GM21390 (cell line): ENCODE measurements at regions not wholly inside any gene's neighbourhood (a gene's known extent, or its start where the extent isn't known, plus 50 kb on each side); places are given as distances from the start of the nearest gene placed in this dataset.

ENCODE experiments used
- ATAC-seq: cut with Tn5 transposase; IDR thresholded peaks from one replicate; pipeline ENCODE4 v1.9.1; 2021; ENCODE audit not compliant: unreplicated experiment

DNA sequence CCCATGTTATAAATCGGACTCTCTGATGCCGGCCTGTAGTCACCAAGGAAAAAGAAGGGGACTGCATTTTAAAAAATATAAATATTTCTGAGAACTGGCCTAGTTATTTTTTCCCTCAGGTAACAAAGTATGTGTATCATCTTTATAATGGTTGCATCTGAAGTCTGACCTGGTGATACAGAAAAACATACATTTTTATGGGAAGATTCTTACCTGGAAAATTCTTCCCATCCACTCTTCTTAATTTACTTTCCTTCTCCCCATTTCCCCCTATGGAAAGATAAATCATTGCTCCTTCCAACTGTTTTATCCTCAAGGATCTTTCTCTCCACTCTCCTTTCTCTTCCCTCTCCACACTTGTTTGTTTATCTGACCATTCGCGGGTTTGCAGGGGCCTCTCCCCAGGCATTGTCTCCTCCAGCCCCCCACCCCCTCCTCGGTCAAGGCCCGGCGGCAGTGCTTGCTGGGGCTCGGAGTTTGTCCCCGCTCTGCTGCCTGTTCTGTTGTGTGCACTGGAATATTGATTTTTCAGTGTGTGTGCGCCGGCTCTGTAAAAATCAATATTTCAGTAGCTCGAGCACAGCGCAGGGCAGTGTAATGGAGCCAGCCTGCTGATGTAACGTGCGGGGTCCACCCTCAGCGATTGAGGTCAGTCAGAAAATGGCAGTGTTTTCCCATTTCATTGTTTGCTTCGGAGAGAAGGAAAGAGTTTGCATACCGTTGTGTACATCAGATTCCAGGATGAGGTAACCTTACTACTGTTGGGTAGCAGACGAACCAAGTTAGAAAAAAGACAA, 199.5 kb upstream of the NFE2L3 start:
- ATAC-seq = no peak

DNA sequence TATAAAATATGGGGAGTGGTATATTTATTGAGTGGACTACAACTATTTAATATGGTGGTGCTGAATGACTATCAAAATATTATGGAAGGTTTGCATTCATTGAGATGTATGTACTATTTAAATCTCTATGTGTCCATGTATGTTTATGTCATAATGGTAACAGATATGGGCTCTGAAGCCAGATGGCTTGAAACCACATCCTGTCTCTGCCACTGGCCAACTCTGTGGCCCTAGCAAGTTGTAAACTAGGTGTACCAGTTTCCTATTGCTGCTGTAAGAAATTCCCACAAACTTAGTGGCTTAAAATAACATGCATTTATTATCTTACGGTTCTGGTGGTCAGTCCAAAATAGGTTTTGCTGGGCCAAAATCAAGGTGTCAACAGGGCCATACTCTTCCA, 198.1 kb upstream of the NFE2L3 start:
- ATAC-seq = no peak

DNA sequence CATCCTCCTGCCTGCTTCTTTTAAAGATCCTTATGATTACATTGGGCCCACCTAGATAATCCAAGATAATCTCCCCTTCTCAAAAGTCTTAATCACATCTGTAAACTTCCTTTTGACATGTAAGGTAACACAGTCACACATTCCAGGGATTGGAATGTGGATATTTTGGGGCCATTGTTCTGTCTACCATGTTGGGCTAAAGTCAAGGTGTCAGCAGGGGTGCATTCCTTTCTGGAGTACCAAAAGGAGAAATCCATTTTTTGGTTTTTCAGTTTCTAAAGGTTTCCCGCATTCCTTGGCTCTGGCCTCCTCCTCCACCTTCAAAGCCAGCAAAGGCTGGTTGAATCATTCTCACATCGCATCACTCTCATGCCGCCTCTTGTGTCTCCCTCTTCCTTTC, 197.6 kb upstream of the NFE2L3 start:
- ATAC-seq = no peak

DNA sequence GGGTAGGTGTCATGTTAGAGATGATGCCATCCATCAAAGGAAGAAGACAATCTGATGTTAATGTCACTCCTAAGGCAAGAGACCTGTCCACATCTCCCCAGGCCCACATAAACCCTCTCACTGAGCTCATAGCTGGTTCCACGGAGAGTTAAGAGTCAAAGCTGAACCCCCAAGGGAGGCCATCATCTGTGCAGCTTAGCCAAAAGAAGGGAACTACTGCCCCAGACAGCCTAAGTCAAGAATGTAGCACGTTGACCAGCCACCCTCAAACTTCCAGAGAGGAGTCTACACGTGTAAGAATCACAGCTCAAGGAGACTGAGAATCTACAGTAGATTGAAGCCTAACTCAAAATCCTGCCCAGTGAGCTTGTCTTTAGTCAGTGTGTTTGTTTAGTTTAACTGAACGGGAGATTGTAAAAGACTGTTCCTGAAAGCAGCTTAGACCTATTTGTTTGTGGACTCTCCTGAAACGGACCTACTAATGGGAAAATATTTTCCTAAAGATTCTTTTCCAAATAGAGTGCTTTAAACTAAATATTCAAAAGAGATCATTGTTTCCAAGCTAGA, 192.7 kb upstream of the NFE2L3 start:
- no peak for ATAC-seq

DNA sequence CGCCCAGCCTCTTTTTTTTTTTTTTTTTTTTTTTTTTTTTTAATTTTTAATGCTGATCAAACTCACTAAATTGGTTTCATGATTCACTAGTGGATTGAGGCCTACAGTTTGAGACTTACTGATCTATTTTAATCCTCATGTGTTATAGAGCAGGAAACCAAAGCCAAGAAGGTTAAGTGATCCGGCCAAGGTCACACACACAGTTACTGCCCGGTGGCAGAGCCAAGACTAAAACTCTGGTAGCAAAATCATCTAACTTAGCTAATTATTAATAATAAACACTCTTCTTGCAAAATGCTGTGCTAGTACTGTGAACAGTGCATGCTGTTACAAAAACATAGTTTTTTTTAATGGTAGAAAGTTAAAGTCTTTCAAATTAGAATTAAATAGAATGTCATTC, 188.3 kb upstream of the NFE2L3 start:
- ATAC-seq = no peak

DNA sequence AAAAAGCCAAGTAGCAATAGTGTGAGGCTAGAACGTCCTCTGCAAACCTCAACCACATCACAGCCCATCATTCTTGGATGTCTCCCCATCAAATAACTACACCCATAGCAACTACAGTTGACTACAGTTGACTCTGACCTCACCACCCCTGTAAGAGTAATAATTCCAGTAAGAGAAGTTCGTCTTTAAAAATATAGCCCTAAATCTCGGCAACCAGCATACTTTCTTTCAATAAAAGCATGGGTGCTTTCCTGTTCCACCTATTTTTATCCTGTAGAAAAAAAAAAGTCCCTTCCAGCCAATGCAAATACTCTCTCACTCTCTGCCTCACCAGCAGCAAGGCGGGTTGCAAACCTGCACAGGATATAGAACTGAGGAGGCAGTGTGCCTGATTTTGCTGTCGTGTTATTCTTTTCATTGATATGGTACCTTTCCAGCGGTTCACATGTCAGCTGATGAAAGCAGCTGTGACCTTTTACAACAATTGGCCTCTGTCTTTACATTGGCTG, 187.5 kb upstream of the NFE2L3 start:
- peak; percentile 36 for ATAC-seq

DNA sequence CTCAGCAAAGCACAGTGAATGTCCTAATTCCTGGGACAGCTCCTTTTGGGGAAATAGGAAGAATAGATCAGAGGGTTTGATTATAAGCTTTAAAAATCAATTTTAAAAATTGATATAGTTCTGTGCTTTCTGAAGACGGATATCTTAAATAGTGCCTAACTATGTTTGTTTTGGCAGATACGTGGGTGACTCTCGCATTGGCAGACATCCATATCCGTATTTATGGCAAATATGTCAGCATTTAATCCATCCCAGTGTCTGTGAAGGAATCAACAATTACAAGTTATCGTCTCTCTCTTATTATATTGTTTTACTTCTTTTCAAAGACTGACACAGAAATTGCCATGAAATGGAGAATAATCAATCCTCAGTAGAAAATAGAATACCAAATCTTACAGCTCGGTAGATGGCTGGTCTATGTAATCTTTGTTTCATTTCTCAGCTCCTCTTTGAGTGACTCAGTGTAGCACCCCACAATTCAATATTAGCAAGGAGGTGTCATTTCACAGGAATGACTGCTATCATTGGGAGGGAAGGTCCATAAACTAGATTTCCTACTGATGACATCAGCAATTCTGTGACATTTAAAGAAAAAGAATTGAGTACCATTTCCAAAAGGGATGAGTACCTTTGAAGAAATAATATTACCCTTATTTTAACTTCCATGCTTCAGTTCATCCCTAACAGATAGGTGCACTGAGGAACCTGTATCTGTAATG, 186.4 kb upstream of the NFE2L3 start:
- no peak for ATAC-seq

DNA sequence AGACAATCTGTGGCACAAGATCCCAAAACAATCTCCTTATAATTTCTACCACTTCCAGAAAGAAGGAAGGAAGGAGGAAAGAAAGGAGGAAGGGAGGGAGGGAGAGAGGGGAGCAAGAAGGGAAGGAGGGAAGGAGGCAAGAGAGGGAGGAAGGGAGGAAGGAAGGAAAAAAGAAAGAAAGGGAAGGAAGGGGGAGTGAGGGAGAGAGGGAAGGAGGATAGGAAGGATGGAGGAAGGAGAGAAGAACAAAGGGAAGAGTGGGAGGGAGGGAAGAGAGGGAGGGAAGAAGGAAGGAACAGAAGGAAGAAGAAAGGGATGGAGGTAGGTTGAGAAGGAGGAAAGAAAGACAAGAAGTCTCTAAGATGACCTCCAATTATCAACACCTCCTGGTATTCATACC, 185.5 kb upstream of the NFE2L3 start:
- no peak for ATAC-seq

DNA sequence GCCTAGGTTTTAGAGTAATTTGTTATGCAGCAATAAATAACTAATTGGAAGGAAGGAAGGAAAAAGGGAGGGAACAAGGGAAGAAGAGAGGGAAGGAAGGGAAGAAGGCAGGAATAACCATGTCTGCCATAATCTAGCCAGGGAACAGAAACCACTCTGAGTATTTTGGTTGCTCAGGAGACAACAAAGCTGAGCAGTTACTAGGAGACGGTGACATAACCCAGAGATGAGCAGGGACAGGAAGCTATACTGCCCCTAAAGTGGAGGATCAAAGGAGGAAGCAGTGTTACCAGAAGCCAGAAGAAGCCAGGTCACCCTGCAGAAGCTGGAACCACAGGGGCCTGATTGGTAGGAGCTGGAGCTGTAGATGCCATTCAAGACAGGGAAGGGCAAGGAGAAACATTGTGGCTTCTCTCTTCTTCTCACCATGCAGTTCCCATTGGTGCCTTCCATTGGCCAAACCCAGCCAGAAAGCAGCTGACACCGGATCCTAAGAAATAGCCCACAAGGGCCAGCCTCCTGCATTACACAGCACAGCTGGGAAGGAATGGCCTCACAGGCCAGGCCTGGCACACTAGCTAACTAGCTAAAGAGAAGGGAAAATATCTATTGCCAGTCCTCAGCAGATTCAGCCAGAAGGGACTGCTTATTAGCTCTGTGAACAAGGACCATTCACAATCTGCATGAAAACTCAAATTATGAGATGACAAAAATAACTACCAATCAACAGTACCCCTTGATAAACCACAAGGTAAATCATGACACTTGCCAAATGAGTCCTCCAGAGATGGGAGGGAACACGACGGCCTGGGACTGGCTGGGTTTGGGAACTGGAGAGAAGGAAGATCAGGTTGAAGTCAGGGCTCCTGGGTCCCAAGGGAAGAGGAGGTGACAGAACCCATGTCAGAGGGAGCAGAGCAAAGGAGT, 184.5 kb upstream of the NFE2L3 start:
- ATAC-seq = peak; percentile 40

DNA sequence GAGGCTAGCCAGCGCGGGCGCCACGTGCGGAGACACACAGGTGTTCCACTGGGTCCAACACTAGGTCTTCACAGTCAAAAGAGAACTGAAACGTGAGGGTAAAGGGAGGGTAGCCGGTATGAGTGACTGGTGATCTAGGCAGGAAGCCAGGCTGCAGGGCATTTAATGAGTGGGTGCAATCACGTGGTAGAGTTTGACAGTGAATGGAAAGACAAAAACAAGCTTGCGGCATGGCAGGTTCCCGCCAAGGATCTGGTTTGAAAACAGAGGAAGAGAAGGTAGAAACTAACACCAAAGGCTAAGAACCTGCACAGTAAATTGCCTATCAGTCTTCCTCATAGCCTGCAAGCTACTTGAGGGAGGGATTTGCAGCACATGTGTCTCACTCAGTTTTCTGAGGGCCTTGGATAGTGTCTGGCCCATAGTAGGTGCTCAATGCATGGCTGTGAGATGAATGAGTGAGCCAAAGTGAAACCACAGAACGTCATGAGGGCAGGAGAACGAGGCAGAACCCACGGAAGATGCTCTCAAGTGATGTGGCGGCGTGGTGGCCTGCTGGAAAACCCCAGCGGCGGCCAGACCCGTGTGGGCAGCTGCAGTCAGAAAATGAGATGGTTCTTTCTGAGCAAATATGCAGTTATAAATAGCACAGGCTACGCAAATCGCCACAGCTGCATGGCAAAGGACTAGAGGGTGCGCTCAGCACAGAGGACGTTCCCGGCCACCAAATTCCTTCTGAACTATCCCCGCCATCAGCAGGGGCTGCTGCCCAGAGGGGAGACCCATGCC, 183.6 kb upstream of the NFE2L3 start:
- ATAC-seq = peak; percentile 66

DNA sequence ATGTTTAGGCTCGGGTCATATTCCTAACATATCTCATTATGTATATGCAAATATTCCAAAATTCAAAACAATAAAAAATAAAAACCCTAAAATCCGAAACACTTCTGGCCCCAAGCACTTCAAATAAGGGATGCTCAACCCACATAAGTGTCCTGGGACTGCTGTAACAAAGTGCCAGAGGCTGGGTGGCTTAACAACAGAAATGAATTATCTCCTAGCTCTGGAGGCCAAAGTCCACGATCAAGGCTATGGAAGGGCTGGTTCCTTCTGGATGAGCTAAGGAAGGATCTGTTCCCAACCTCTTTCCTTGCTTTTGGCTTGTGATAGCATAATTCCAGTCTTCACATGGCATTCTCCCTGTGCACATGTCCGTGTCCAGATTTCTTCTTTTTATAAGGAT, 181.6 kb upstream of the NFE2L3 start:
- no peak for ATAC-seq

DNA sequence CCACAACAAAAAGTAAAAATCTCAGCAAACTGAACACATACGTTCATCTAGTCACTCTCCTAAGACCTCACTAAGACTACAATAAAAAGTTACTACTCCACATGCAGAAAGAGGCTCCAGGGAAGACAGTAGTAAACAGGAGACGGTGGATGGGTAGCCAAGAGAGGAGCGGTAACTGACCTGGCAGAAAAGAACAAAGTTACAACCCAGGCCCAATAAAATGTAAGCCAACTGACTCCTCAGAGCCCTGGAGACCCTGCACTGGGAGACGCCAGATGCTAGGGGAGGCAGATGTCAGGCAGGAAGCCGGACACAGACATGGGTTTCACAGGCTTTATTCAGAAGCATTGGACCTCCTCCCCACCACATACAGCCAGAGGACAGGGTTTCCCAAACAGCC, 181.1 kb upstream of the NFE2L3 start:
- no peak for ATAC-seq

DNA sequence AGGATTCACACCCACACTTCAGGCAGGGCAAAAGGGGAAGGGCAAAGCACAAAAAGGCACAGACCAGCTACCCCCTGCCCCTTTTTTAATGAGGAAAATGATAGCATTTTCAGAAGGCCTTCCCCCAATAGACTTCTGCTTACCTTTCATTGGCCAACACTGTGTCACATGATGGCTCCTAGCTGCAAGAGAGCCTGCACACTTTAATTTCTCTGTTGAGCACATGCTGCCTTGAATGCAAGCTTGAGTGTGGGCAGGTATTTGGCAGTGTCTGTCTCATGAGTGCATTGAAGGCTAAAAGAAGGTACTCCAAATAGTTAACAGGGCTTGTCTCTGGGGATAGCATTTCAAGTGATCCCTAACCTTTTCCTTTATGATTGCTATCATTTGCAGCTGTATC, 175.4 kb upstream of the NFE2L3 start:
- ATAC-seq = no peak

DNA sequence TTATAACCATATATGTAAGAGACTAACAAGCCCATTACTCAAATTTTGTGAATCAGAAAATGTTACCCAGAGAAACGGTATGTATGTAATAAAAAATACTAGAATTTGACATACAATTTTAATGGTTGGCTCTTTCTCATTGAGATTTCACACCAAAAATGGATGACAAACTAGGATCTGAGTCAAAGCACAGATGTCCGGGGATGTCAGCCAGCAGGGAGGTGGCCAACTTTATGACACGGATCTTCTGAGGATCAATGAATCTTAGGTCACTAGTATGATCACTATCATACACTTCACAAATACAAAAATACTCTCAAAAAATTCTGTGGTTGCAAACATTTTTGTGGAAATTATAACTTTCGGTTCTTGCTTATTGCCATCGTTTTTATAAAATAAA, 173.5 kb upstream of the NFE2L3 start:
- no peak for ATAC-seq

DNA sequence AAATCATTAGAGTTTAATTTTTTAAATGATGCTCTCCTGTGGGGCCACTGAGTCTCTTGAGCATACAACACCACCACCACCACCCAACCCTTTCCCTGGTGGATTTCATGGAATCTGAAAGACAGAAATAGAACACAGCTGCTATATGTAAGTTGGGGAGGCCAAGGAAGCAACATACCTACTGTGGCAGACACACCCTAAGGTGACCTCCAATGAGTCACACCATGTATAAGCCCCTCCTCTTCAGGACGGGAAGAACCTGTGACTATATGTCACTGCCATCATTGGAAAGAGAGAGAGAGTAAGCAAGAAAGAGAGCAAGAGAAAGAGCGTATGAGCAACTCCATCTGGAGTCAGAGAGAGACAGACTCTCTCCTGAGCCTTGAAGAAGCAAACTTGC, 172.4 kb upstream of the NFE2L3 start:
- no peak for ATAC-seq

DNA sequence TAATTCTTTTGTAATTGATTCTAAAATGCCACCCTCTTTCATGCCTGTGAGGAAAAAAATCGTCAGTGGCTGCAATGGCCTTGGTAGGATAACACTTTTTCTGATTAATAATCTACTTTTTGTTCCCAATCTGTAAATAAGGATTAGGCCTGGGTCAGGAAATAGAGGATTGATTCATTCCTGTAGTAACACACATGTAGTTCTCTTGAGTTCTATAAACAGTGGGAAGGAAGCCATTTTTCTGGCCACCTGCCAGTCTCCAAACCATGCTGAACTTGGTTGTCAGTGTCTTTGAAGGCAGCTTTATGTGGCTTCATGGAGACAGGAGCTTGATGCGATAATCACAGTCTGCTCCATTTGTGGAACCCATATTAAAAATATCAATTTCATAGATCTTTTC, 169.3 kb upstream of the NFE2L3 start:
- no peak for ATAC-seq

DNA sequence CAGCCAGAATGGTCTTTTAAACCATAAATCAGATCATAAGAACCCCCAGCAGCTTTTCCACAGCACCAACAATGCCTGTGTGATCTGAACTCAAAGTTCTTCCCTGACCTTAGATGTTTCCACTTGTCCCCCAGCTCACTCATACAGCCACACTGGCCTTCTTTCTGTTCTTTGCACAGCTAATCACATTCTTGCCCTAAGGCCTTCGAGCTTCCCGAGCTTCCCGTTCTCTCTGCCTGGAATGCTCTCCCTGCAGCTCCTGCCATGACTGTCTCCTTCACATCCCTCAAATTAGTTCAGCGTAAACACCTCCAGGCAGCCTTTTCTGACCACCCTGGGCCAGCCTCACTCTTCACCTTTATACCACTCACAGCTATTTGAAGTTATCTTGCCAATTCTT, 166.8 kb upstream of the NFE2L3 start:
- no peak for ATAC-seq

DNA sequence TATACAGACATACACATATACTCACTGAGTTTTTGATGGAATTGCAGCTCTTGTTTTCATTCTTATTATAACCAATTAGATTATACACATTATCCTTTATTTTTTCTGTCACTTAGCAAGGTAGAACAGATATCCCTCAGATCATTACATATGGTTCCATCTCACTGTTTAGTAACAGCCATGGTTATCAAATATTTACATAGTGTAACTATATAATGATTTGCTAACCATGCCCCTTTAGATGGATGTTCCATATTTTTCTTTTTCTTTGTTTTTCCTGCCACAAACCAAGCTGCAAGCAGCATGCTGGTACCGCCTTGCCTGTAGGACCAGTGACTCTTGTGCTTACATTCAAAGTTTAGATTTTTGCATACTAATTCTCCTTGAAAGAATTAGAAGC, 163.4 kb upstream of the NFE2L3 start:
- no peak for ATAC-seq

DNA sequence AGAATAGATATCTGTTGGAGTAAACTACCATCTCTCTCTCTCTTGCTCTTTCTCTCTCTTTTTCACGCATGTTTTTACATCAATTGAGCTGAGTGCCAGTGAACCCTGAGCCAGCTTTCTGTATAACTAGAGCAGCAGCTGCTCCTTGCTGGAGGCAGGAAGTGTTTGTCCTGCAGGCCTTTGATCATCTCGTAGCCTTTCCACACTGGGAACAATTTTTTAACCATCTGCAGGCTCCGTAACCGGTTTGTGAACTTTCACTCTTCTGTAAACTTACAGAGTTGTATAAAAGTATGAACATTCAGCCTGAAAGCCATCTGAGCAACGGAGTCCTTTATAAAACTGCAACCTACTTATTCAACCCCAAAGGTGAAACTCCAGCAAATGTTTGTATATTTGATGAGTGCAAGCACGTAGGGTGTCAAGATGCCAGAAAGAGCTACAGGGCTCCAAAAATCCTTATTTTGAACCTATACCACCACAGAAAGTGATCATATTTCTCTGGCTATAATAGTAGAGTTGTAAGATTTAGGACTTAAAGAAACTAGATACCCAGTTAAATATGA, 162.8 kb upstream of the NFE2L3 start:
- no peak for ATAC-seq

DNA sequence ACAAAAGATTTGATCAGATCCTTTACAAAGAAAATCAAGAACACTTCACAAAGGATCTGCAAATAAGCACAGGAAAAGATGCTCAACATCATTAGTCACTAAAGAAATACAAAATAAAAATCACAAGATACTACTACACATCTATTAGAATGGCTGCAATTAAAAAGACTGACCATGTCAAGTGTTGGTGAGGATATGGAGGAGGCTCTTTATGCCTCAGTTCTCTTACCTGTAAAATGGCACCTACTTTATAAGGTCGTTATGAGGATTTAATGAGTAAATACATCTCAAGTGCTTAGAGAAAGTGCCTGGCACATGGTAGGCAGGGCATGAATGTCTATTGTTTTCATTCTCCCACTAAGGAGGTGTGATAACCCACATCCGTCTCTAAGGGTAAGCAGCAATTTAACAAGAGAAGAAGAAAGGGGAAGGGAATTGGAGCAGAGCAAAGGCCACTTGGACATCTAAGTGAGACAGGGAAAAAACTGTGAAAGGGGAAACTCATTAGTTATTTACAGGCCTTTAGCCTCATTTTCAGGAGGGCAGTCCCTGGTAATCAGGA, 157.5 kb upstream of the NFE2L3 start:
- ATAC-seq = no peak
